ENCODE measurements at regions not wholly inside any gene's neighbourhood (a gene's known extent, or its start where the extent isn't known, plus 50 kb on each side); places are given as distances from the start of the nearest gene placed in this dataset.

DNA sequence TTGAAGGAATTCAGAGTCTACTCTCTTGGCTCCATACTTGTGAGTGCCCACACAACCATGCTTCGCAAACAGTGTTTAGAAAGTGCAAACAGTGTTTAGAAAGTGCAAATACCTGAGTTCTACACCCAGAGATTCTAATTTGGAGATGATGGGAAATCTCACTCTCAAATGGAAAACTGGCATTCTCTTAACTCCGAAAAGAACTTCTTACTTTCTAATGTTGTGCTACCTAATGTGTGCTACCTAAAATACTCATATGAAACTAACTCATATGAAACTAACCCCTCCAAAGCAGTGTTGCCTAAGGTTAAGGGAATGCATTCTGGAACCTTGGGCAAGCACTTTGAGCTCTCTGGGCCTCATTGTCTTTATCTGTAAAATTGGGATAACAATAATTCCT, 55.5 kb upstream of the ZNF366 start:
- TF ChIP-seq CTCF (IDR thresholded peaks at IDR 0.05): no peak
- TF ChIP-seq POLR2A (IDR thresholded peaks at IDR 0.05): no peak
